ENCODE measurements at regions not wholly inside any gene's neighbourhood (a gene's known extent, or its start where the extent isn't known, plus 50 kb on each side); places are given as distances from the start of the nearest gene placed in this dataset.

DNA sequence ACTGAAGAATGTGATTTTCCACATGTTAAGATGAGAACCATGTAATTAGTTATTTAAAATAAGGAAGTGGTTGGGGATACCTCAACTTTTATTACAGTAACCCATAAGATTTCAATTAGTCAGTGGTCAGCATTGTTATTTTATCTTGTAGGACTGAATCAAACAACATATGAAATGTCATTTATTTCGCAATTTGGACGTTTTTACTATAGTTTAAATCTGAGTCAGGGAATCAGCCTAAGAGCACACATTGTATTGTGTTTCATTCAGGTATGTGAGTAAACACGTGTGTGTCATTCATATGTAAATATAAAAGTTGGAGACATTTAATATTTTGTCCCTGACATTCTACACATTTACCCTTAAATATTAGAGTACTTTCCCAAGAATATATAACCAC lies 1418.7 kb downstream of the GRIK2 start:
- no peak overlapping the region for H2BK20ac ChIP-seq (ENCODE audit: low read length)
- no peaks in the 10 kb centered on the region for H3K79me2 ChIP-seq (ENCODE audit: control insufficient read depth in 1 of 2, insufficient read depth in 2 of 2, low read length in 2 of 2)
- H3K23ac ChIP-seq (ENCODE audit: insufficient read length): no peak overlapping the region
- WGBS, 2 experiments (ENCODE audit: extremely low coverage in 1 of 2, insufficient coverage in 1 of 2, insufficient read length in 1 of 2, insufficient replicate concordance in 2 of 2, low coverage in 1 of 2, low lambda C conversion rate in 2 of 2, missing lambda C conversion rate in 1 of 2): 78% methylated on average over 3 of the region's 3 CpGs; no CpG with 5 or more reads in 1 of the 2 experiments
- no peak overlapping the region for H3K56ac ChIP-seq (replicated peaks; ENCODE audit: insufficient read length, low read depth, low read length)
- no peak overlapping the region for H3K4ac ChIP-seq (replicated peaks; ENCODE audit: insufficient read length, low read depth, low read length)
- no peak overlapping the region for H3K18ac ChIP-seq (ENCODE audit: extremely low read depth, low read length)
- H3K36me3 ChIP-seq (ENCODE audit: control insufficient read depth in 2 of 4, insufficient read depth in 4 of 4, low read length in 3 of 4): no peaks in the 10 kb centered on the region
- H2BK120ac ChIP-seq (replicated peaks; ENCODE audit: low read depth, low read length): no peak overlapping the region
- H2BK15ac ChIP-seq (ENCODE audit: low read length): no peak overlapping the region
- CTCF ChIA-PET (ENCODE audit: partially characterized antibody): no interaction called here
- no peaks in the 10 kb centered on the region for H4K20me1 ChIP-seq (replicated peaks in 1 of 2; ENCODE audit: control insufficient read depth in 1 of 2, insufficient read depth in 2 of 2, low read length in 2 of 2)
- no peak overlapping the region for H3K4me3 ChIP-seq (ENCODE audit: extremely low read depth in 1 of 4, insufficient read depth in 2 of 4, low read depth in 3 of 4, low read length in 4 of 4)
- H2AFZ ChIP-seq (ENCODE audit: low read length): no peak overlapping the region
- FAIRE-seq: no peak
- H2BK5ac ChIP-seq (ENCODE audit: low read depth, low read length): no peak overlapping the region
- H3K4me2 ChIP-seq (ENCODE audit: insufficient read depth in 1 of 2, low read depth in 2 of 2, low read length in 2 of 2): no peak overlapping the region
- H3K9ac ChIP-seq (replicated peaks in 1 of 4; ENCODE audit: extremely low read depth in 1 of 4, low read depth in 3 of 4, low read length in 3 of 4): no peak overlapping the region
- no peak for TF ChIP-seq RNF2 (IDR thresholded peaks at IDR 0.05; ENCODE audit: borderline replicate concordance, low read depth, low read length, missing control alignments, poor library complexity, severe bottlenecking)
- TF ChIP-seq CEBPB (IDR thresholded peaks at IDR 0.05; ENCODE audit: low read depth, low read length): peak; percentile 51; the same call in 1 of the 2 replicates
- H3K27ac ChIP-seq (ENCODE audit: low read depth, low read length): no peak overlapping the region
- POLR2A ChIA-PET (ENCODE audit: partially characterized antibody): no interaction called here
- no peak overlapping the region for H4K91ac ChIP-seq (replicated peaks; ENCODE audit: insufficient read length, low read length)
- H3K23me2 ChIP-seq (ENCODE audit: low read depth, low read length): no peaks in the 10 kb centered on the region; the same call in 1 of the 2 replicates
- no peak overlapping the region for H3K14ac ChIP-seq (ENCODE audit: insufficient read length)
- no peaks in the 10 kb centered on the region for H3K27me3 ChIP-seq (replicated peaks in 1 of 4; ENCODE audit: control insufficient read depth in 3 of 4, extremely low read depth in 1 of 4, insufficient read depth in 3 of 4, low read length in 3 of 4)
- no peak overlapping the region for H4K8ac ChIP-seq (ENCODE audit: extremely low read depth, insufficient read depth, low read length)
- H3K79me1 ChIP-seq (ENCODE audit: low read depth, low read length): no peaks in the 10 kb centered on the region
- H3K4me1 ChIP-seq (replicated peaks in 1 of 4; ENCODE audit: control insufficient read depth in 3 of 4, insufficient read depth in 4 of 4, low read length in 3 of 4): no peaks in the 10 kb centered on the region; a peak in 1 of 7 replicates
- H2AK5ac ChIP-seq (ENCODE audit: low read depth, low read length): no peak overlapping the region
- H4K5ac ChIP-seq (ENCODE audit: insufficient read length, low read depth, low read length): no peak overlapping the region
- no peak overlapping the region for H2BK12ac ChIP-seq (ENCODE audit: low read depth, low read length)
- H3K9me3 ChIP-seq (ENCODE audit: insufficient read depth in 2 of 2, low read depth in 1 of 2, low read length in 1 of 2): peaks cover 3 to 4% of the 10 kb centered on the region in 2 experiments; a peak in 1 of 4 replicates
- no peak for DNase-seq (ENCODE audit: low read depth in 1 of 2, low spot score in 2 of 2)

All from H1 (cell line).